ENCODE measurements at regions not wholly inside any gene's neighbourhood (a gene's known extent, or its start where the extent isn't known, plus 50 kb on each side); places are given as distances from the start of the nearest gene placed in this dataset.

- H3K9me3 ChIP-seq (ENCODE audit: control insufficient read depth, insufficient read depth, low read depth, low read length): no peaks in the 10 kb centered on the region
- H3K4me1 ChIP-seq (ENCODE audit: control insufficient read depth, insufficient read depth, low read length): no peaks in the 10 kb centered on the region
- ChIA-PET CTCF (no interaction called here), POLR2A (no interaction called here)
- H3K27ac ChIP-seq (ENCODE audit: extremely low read depth, low read depth, low read length): no peak overlapping the region
- no peaks in the 10 kb centered on the region for H3K36me3 ChIP-seq (ENCODE audit: control insufficient read depth in 2 of 2, insufficient read depth in 1 of 2, low read length in 2 of 2)
- TF ChIP-seq ZNF549 (tag by site-specific recombination; IDR thresholded peaks at IDR 0.05) (no peak), ZFP37 (tag by site-specific recombination; IDR thresholded peaks at IDR 0.05) (no peak), ZNF548 (tag by site-specific recombination; IDR thresholded peaks at IDR 0.05) (no peak), ZNF529 (tag by site-specific recombination; IDR thresholded peaks at IDR 0.05; ENCODE audit: insufficient replicate concordance) (no peak), AEBP2 (tag by site-specific recombination; IDR thresholded peaks at IDR 0.05; ENCODE audit: borderline replicate concordance) (no peak), ZFP69B (tag by site-specific recombination; IDR thresholded peaks at IDR 0.05) (no peak), ZNF132 (tag by site-specific recombination; IDR thresholded peaks at IDR 0.05; ENCODE audit: borderline replicate concordance) (no peak), ZNF645 (tag by site-specific recombination; IDR thresholded peaks at IDR 0.05) (no peak), ZNF157 (tag by site-specific recombination; IDR thresholded peaks at IDR 0.05) (no peak), ZNF544 (tag by site-specific recombination; IDR thresholded peaks at IDR 0.05) (no peak), HOXA7 (CRISPR knock-in tag; IDR thresholded peaks at IDR 0.05; ENCODE audit: borderline replicate concordance) (no peak), INSM2 (tag by site-specific recombination; IDR thresholded peaks at IDR 0.05) (no peak), ZNF521 (tag by site-specific recombination; IDR thresholded peaks at IDR 0.05) (no peak), ZNF555 (tag by site-specific recombination; conservative IDR thresholded peaks at IDR 0.05) (no peak)
- no peak overlapping the region for H3K4me3 ChIP-seq (ENCODE audit: low read depth, low read length)
Measured at GRCh38 chr10:1788401-1788800, 51.1 kb upstream of the ADARB2 start.
